Lung (tissue), 11 donors: ENCODE measurements at regions not wholly inside any gene's neighbourhood (a gene's known extent, or its start where the extent isn't known, plus 50 kb on each side); places are given as distances from the start of the nearest gene placed in this dataset.

Experiments
- ATAC-seq: fragments of 200-7000 bp; cut with Tn5 transposase; one replicate; pipeline ENCODE4 v1.9.1; 2020; ENCODE audit warnings: moderate number of reproducible peaks; ENCODE audit not compliant: insufficient read depth, low FRiP score
- DNase-seq, 3 donors: peaks; one replicate each; pipeline ENCODE4 v3.0.0-alpha.2; 2013 to 2017
- H3K27ac ChIP-seq, 2 donors: one replicate each; pipeline ENCODE4 v1.5.1; 2013; ENCODE audit warnings: mild to moderate bottlenecking in 2 of 2, moderate library complexity in 2 of 2, control low read depth in 1 of 2, inconsistent platforms in 1 of 2, low read depth in 1 of 2, low read length in 1 of 2
- H3K27me3 ChIP-seq, 3 donors: one replicate each; pipeline ENCODE4 v1.5.1; 2013; ENCODE audit warnings: low read length in 2 of 3; ENCODE audit not compliant: control insufficient read depth in 3 of 3, insufficient read depth in 3 of 3
- H3K36me3 ChIP-seq, 4 donors: one replicate each; pipeline ENCODE4 v1.5.1; 2013; ENCODE audit warnings: low read length in 4 of 4, mild to moderate bottlenecking in 1 of 4, moderate library complexity in 1 of 4; ENCODE audit not compliant: control insufficient read depth in 4 of 4, insufficient read depth in 4 of 4
- H3K4me1 ChIP-seq, 5 donors: one replicate each; pipeline ENCODE4 v1.5.1; 2013; ENCODE audit warnings: low read length in 5 of 5, mild to moderate bottlenecking in 2 of 5, moderate library complexity in 1 of 5; ENCODE audit not compliant: control insufficient read depth in 5 of 5, insufficient read depth in 5 of 5
- H3K4me3 ChIP-seq: one replicate; pipeline ENCODE4 v1.5.1; 2013; ENCODE audit warnings: mild to moderate bottlenecking, control low read depth, moderate library complexity
- H3K9ac ChIP-seq, 2 donors: one replicate each; pipeline ENCODE4 v1.5.1; 2013; ENCODE audit warnings: low read length in 2 of 2, control low read depth in 1 of 2; ENCODE audit not compliant: insufficient read depth in 1 of 2
- H3K9me3 ChIP-seq, 4 donors: one replicate each; pipeline ENCODE4 v1.5.1; 2013; ENCODE audit warnings: low read length in 3 of 4, mild to moderate bottlenecking in 1 of 4, moderate library complexity in 1 of 4; ENCODE audit not compliant: control insufficient read depth in 4 of 4, insufficient read depth in 3 of 4
- CTCF ChIP-seq: IDR thresholded peaks from 2 replicates; pipeline ENCODE4 v1.5.1; 2012; ENCODE audit warnings: mild to moderate bottlenecking; ENCODE audit errors: control extremely low read depth, extremely low read depth
- WGBS, 2 donors: extraction: QIAGEN DNeasy Blood & Tissue Kit; methylation state at CpG; one replicate each; pipeline ENCODE4 v1.1.7; 2013; 5-methylcytosine and 5-hydroxymethylcytosine counted together
- donor health status: control.
- donor health status: control.
- donor health status: Bipolar disorder and iron deficiency.
- donor health status: healthy.
- donor health status: DM: yes; HTN: yes; CAD: no.

- H3K9ac ChIP-seq: no peak overlapping the region
- H3K27me3 ChIP-seq: no peaks in the 10 kb centered on the region
- H3K36me3 ChIP-seq: no peaks in the 10 kb centered on the region
- ATAC-seq (no peak), DNase-seq (peak in 1 of 3 donors; percentile 46)
- TF ChIP-seq CTCF: no peak
- H3K4me1 ChIP-seq: peaks cover 3 to 38% (median 11%) of the 10 kb centered on the region in 5 donors
- peaks cover 0 to 2% (median 0%) of the 10 kb centered on the region in 4 donors for H3K9me3 ChIP-seq
- whole genome bisulfite sequencing, 2 donors: 79 to 87% methylated on average over 12 of the region's 12 CpGs
- H3K27ac ChIP-seq: no peak overlapping the region
- no peak overlapping the region for H3K4me3 ChIP-seq
Observed at GRCh38 chr2:15748736-15749323, 157.2 kb downstream of the DDX1 start.

- H3K36me3 ChIP-seq: no peaks in the 10 kb centered on the region
- no peak overlapping the region for H3K4me3 ChIP-seq
- 65 to 78% methylated on average over 11 of the region's 11 CpGs for WGBS, 2 donors
- H3K27ac ChIP-seq: no peak overlapping the region
- ATAC-seq: no peak
- peaks cover 0 to 2% (median 0%) of the 10 kb centered on the region in 4 donors for H3K9me3 ChIP-seq
- no peaks in the 10 kb centered on the region for H3K27me3 ChIP-seq
- no peak overlapping the region for H3K9ac ChIP-seq
- no peak for TF ChIP-seq CTCF
- DNase-seq: no peak
- peaks cover 3 to 36% (median 12%) of the 10 kb centered on the region in 5 donors for H3K4me1 ChIP-seq
Observed at GRCh38 chr2:15749460-15750432, 158.1 kb downstream of the DDX1 start.

DNA sequence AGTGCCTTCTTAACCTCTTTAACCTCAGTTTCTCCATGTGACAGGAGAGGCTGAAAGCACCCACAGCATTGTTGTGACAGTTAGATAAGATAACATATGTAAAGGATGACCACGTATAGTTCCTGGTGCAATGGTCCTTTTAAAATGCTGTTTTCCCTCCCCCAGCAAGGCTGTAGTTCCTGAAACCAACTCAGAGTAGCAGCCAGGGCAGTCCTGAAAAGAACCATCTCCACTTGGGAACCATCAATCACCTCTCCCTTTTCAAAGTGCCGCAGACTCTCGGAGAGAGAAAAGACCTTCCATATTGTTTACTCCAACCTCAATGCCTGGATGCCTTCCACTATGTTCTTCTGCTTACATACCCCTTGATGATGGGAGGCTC, 158.8 kb downstream of the DDX1 start:
- no peak overlapping the region for H3K27ac ChIP-seq
- no peaks in the 10 kb centered on the region for H3K9me3 ChIP-seq
- no peak for DNase-seq
- peaks cover 3 to 30% (median 11%) of the 10 kb centered on the region in 5 donors for H3K4me1 ChIP-seq
- 72 to 86% methylated on average over 3 of the region's 3 CpGs for WGBS, 2 donors
- ATAC-seq: no peak
- no peaks in the 10 kb centered on the region for H3K36me3 ChIP-seq
- H3K27me3 ChIP-seq: no peaks in the 10 kb centered on the region
- no peak overlapping the region for H3K4me3 ChIP-seq
- no peak overlapping the region for H3K9ac ChIP-seq
- no peak for TF ChIP-seq CTCF
